ENCODE measurements at regions not wholly inside any gene's neighbourhood (a gene's known extent, or its start where the extent isn't known, plus 50 kb on each side); places are given as distances from the start of the nearest gene placed in this dataset.

DNA sequence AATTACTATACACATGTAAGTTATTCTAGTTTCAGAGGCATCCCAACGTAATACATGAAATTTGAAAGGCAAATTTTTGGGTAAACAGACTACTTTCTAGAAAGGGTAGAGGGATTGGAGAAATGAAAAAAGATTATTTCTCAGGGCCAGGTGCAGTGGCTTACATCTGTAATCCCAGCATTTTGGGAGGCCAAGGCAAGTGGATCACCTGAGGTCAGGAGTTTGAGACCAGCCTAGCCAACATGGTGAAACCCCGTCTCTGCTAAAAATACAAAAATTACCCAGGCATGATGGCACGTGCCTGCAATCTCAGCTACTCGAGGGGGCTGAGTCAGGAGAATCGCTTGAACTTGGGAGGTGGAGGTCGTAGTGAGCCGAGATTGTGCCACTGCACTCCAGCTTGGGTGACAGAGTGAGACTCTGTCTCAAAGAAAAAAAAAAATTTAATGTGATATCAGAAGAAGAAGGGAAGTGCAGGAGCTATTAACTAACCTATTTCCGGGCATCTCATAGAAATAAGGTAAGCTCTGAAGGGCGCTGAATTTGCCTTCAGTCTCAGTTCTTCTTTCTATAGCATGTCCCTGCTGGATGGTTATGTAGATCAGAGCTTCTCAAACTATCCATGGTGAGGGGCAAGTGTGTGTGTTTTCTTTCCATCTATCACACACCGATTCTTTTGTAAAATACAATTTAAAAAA lies 100.3 kb upstream of the MTHFD1L start (continued):
- TF ChIP-seq E2F6 (IDR thresholded peaks at IDR 0.05) (no peak), KDM1A (IDR thresholded peaks at IDR 0.05; ENCODE audit: borderline replicate concordance, low read length) (no peak), RXRA (IDR thresholded peaks at IDR 0.05; ENCODE audit: insufficient read depth, low read depth, low read length) (no peak)

Data from H1 (cell line).